Stimulated activated CD4-positive, alpha-beta T cell treated with anti-CD3 and anti-CD28 coated beads, Interleukin-1b, Interleukin-23, amount 100 ng/mL, for 1 hour (primary cell): ENCODE measurements at regions not wholly inside any gene's neighbourhood (a gene's known extent, or its start where the extent isn't known, plus 50 kb on each side); places are given as distances from the start of the nearest gene placed in this dataset.

ENCODE experiments used
- DNase-seq, 2 donors: peaks; one replicate each; pipeline ENCODE4 v3.0.0-alpha.2; 2020; ENCODE audit warnings: low read depth in 2 of 2

GRCh38 chr10:130994845-130995244, 316.7 kb downstream of the TCERG1L start:
- DNase-seq: no peak

DNA sequence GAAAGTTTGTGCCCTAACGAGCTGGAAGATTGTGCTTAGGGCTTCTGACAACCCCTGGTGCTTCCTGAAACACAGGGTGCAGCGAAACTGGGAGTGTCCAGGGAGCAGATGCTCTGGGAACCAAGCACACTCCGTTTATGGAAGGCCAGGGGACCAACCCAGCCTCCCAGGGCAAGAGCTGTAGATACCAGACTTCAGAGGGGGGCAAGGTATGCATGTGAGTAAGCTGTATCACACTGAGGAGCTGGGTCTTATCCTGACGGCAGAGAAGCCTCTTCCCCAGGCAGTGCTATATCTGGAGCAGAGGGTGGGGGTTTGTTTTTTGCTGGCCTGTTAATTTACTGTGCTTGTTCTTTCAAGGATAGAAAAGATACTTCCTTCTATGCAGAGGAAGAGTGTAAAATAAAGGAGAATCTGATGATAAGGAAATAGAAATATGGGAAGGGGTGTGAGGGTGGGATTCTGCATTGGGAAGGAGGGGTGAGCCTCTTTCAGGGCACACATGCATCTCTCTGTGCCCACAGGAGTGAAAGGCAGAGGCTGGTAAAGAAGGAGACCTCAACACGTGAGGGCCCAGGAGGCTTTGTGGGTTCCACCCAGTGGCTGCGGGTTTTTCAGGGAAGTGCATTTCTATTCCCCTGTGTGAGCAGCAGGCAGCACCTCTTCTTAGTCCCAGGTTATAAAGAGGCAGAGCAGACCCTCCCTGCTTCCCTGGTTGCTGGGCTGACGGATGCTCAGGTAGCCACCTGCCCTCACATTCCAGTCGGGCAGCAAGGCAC, 314.1 kb downstream of the TCERG1L start:
- no peak for DNase-seq

DNA sequence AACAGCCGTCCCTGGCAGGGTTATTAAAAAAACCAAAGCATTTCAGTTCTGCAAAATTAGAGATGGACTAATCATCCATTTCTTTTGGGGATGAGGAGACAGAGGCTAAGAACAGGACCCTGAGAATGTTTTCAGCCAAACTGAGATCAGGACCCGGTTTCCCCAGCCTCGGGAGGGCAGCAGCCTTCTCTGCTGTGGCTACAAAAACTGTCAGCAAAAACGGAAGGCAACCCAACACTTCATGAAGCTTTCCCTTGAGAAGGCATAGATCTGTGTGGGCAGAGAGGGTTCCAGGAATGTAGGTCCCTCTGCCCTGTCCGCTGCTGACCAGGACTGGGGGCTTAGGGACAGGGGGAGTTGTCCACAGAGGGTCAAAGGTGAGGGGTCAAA, 313.5 kb downstream of the TCERG1L start:
- no peak for DNase-seq

DNA sequence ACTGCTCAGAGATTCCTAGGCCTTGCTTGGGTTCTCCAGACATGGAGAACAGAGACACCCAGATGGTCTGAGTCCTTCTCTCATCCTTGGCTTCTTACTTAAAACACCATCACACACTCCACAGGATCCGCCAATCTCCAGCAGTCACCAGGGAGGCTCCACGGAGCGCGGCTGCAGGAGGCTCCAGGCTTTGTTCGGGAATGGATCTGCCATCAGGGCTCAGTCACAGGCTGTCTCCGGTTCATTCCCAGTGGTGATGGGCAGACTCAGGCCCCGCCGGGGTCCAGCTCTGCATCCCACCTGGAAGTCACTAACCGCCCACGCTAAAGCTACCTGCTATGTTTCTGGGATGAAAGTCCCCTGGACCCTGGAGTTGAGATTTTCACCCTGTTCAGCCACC, 312.9 kb downstream of the TCERG1L start:
- no peak for DNase-seq

- no peak for DNase-seq
Measured at GRCh38 chr10:130999376-131000202, 311.9 kb downstream of the TCERG1L start.

GRCh38 chr10:131000244-131000643, 311.3 kb downstream of the TCERG1L start:
- no peak for DNase-seq

- DNase-seq: no peak
Measured at GRCh38 chr10:131000743-131001142, 310.8 kb downstream of the TCERG1L start.

GRCh38 chr10:131001438-131001837, 310.1 kb downstream of the TCERG1L start:
- no peak for DNase-seq

DNA sequence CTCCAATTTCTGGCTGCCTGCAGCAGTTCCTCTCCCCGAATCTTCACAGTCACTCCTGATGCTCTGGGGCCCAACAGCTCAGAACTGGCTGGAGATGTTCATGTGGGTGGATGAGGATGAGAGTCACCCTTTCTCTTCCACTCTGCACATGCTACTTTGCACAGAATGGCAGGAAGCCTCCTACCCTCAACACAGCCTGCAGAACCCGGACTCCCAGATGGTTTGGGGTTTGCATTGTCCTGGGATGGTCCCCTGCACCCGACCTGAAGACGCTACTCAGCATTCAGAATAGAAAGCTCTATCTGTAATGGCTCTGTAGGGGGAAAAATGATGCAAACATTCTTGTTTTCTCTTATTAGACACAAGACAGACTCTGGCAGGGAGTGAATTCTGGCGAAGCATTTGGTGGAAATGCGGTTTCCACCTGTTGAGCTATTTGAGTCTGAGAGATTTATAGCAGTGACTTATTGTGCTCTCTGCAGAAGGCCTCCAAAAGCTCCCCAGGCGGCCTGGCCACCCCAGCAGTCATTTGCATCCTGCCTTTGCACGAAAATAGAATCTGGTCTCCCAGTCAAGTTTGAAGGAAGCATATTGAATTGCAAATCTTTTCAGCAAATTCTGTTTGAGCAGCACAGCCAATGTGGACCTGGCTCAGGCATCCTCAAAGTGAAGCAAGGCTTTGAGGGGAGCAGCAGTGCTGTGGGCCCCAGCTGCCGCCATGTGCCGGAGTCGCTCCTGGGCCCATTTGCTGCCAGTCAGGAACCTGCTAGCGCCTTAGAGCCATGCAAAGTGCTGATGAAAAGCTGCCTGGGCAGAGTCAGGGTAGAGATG, 309.3 kb downstream of the TCERG1L start:
- no peak for DNase-seq

GRCh38 chr10:131003455-131003854, 308.1 kb downstream of the TCERG1L start:
- no peak for DNase-seq

GRCh38 chr10:131004276-131004675, 307.2 kb downstream of the TCERG1L start:
- no peak for DNase-seq

GRCh38 chr10:131006458-131007256, 304.9 kb downstream of the TCERG1L start:
- DNase-seq: no peak

- no peak for DNase-seq
Measured at GRCh38 chr10:131009791-131010190, 301.7 kb downstream of the TCERG1L start.

- DNase-seq: no peak
Measured at GRCh38 chr10:131010965-131011575, 300.5 kb downstream of the TCERG1L start.

GRCh38 chr10:131011936-131012640, 299.4 kb downstream of the TCERG1L start:
- no peak for DNase-seq

- DNase-seq: no peak
Measured at GRCh38 chr10:131012641-131012985, 298.9 kb downstream of the TCERG1L start.

GRCh38 chr10:131013281-131013912, 298.1 kb downstream of the TCERG1L start:
- no peak for DNase-seq

DNA sequence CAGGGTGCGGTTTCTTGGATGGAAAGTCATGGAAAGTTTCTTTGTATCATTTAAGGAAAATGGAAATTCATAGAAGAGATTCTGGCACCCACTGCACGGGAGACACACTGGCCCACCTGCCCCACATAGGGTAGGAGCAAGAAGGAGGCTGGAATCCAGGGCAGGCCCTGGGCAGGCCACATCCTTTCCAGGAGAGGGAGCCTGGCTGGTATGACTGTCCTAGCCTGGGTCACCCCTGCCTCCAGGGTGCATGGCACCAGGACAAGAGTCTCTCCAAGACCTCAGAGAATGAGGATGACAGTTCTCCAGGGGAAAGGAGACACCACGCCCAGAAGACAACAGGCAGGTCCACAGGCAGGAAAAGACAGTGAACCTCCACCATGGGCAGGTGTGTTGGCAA, 297.2 kb downstream of the TCERG1L start:
- no peak for DNase-seq

GRCh38 chr10:131015271-131015670, 296.2 kb downstream of the TCERG1L start:
- DNase-seq: no peak

- no peak for DNase-seq
Measured at GRCh38 chr10:131016556-131016955, 295.0 kb downstream of the TCERG1L start.
